Adrenal gland (tissue), 5 donors: ENCODE measurements at regions not wholly inside any gene's neighbourhood (a gene's known extent, or its start where the extent isn't known, plus 50 kb on each side); places are given as distances from the start of the nearest gene placed in this dataset.

Source experiments
- POLR2A ChIP-seq, 2 donors: fragments of 450-650 bp; IDR thresholded peaks; one replicate each; pipeline ENCODE4 v1.6.1; 2017; ENCODE audit warnings: antibody characterized with exemption in 2 of 2, mild to moderate bottlenecking in 2 of 2, moderate library complexity in 1 of 2
- TF ChIP-seq, protein P1 (sequence below), 6 experiments: fragments of 450-650 bp in 4 of 6; fragments of 200-600 bp in 2 of 6; sonication (generic) in 1 of 6; IDR thresholded peaks; 1 replicate in 5 of 6; 2 replicates in 1 of 6; pipeline versions ENCODE4 v1.5.1 to v1.8.0; 2016 to 2021; ENCODE audit warnings: antibody characterized with exemption in 6 of 6, mild to moderate bottlenecking in 2 of 6, moderate library complexity in 1 of 6
- donor health status: DM: no; HTN: no; CAD: no.

GRCh38 chr21:17446737-17447136, 66.1 kb upstream of the CXADR start:
- TF ChIP-seq, protein P1, sequence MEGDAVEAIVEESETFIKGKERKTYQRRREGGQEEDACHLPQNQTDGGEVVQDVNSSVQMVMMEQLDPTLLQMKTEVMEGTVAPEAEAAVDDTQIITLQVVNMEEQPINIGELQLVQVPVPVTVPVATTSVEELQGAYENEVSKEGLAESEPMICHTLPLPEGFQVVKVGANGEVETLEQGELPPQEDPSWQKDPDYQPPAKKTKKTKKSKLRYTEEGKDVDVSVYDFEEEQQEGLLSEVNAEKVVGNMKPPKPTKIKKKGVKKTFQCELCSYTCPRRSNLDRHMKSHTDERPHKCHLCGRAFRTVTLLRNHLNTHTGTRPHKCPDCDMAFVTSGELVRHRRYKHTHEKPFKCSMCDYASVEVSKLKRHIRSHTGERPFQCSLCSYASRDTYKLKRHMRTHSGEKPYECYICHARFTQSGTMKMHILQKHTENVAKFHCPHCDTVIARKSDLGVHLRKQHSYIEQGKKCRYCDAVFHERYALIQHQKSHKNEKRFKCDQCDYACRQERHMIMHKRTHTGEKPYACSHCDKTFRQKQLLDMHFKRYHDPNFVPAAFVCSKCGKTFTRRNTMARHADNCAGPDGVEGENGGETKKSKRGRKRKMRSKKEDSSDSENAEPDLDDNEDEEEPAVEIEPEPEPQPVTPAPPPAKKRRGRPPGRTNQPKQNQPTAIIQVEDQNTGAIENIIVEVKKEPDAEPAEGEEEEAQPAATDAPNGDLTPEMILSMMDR (IDR thresholded peaks at IDR 0.05): no peak
- TF ChIP-seq POLR2A (IDR thresholded peaks at IDR 0.05): no peak
